H1 (cell line): ENCODE measurements at regions not wholly inside any gene's neighbourhood (a gene's known extent, or its start where the extent isn't known, plus 50 kb on each side); places are given as distances from the start of the nearest gene placed in this dataset.

Experiments
- EP300 ChIP-seq, 2 experiments: IDR thresholded peaks; 1 replicate in 1 of 2; 2 replicates in 1 of 2; pipeline ENCODE4 v1.6.1; 2011 to 2012; ENCODE audit warnings: low read depth in 2 of 2, low read length in 2 of 2, mild to moderate bottlenecking in 2 of 2, borderline replicate concordance in 1 of 2, inconsistent platforms in 1 of 2, moderate library complexity in 1 of 2
- EZH2 ChIP-seq: fragments of 200-600 bp; sonication (generic); IDR thresholded peaks from 2 replicates; pipeline ENCODE4 v1.7.1; 2012; ENCODE audit warnings: low read depth, mild to moderate bottlenecking, moderate library complexity, low read length, inconsistent platforms; ENCODE audit not compliant: severe bottlenecking
- KDM5A ChIP-seq: fragments of 200-600 bp; IDR thresholded peaks from 2 replicates; pipeline ENCODE4 v1.7.1; 2012; ENCODE audit warnings: mild to moderate bottlenecking, low read length, inconsistent platforms, mixed read lengths
- POLR2A ChIP-seq, 2 experiments: IDR thresholded peaks; 1 replicate in 1 of 2; 2 replicates in 1 of 2; pipeline ENCODE4 v1.6.1; 2011; ENCODE audit warnings: low read depth in 2 of 2, low read length in 2 of 2, mild to moderate bottlenecking in 2 of 2; ENCODE audit errors: control extremely low read depth in 1 of 2
- POLR2AphosphoS5 ChIP-seq: IDR thresholded peaks from 2 replicates; pipeline ENCODE4 v1.6.1; 2011; ENCODE audit warnings: low read depth, low read length
- RAD21 ChIP-seq, 2 experiments: IDR thresholded peaks in 1 of 2; conservative IDR thresholded peaks in 1 of 2; 2 replicates each; pipeline ENCODE4 v1.6.1; 2011; ENCODE audit warnings: low read depth in 2 of 2, low read length in 2 of 2, improper control_type of control experiment in 1 of 2, inconsistent platforms in 1 of 2, mild to moderate bottlenecking in 1 of 2, moderate library complexity in 1 of 2
- RNF2 ChIP-seq: fragments of 200-900, 300-1000 bp; sonication (generic); IDR thresholded peaks from 2 replicates; pipeline ENCODE4 v1.7.1; 2016; ENCODE audit warnings: borderline replicate concordance, low read depth, mild to moderate bottlenecking, antibody characterized with exemption, low read length; ENCODE audit not compliant: poor library complexity, severe bottlenecking; ENCODE audit errors: missing control alignments
- TCF12 ChIP-seq: IDR thresholded peaks from 2 replicates; pipeline ENCODE4 v1.6.1; 2011; ENCODE audit warnings: low read depth, mild to moderate bottlenecking, low read length
- YY1 ChIP-seq: IDR thresholded peaks from 2 replicates; pipeline ENCODE4 v1.6.1; 2011; ENCODE audit warnings: low read depth, mild to moderate bottlenecking, low read length
- TF ChIP-seq, protein P1 (sequence below), 3 experiments: IDR thresholded peaks; 1 replicate in 2 of 3; 2 replicates in 1 of 3; pipeline versions ENCODE4 v1.5.1 to v1.6.1; 2011; ENCODE audit warnings: low read length in 3 of 3, mild to moderate bottlenecking in 3 of 3, inconsistent platforms in 2 of 3, low read depth in 1 of 3, moderate library complexity in 1 of 3; ENCODE audit not compliant: insufficient read depth in 1 of 3; ENCODE audit errors: control extremely low read depth in 1 of 3

- no peak for TF ChIP-seq TCF12
- no peak for TF ChIP-seq KDM5A
- TF ChIP-seq, protein P1, sequence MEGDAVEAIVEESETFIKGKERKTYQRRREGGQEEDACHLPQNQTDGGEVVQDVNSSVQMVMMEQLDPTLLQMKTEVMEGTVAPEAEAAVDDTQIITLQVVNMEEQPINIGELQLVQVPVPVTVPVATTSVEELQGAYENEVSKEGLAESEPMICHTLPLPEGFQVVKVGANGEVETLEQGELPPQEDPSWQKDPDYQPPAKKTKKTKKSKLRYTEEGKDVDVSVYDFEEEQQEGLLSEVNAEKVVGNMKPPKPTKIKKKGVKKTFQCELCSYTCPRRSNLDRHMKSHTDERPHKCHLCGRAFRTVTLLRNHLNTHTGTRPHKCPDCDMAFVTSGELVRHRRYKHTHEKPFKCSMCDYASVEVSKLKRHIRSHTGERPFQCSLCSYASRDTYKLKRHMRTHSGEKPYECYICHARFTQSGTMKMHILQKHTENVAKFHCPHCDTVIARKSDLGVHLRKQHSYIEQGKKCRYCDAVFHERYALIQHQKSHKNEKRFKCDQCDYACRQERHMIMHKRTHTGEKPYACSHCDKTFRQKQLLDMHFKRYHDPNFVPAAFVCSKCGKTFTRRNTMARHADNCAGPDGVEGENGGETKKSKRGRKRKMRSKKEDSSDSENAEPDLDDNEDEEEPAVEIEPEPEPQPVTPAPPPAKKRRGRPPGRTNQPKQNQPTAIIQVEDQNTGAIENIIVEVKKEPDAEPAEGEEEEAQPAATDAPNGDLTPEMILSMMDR (IDR thresholded peaks at IDR 0.05; ENCODE audit: control extremely low read depth in 1 of 3, insufficient read depth in 1 of 3, low read depth in 1 of 3, low read length in 3 of 3): no peak
- no peak for TF ChIP-seq RNF2
- TF ChIP-seq POLR2AphosphoS5: no peak
- TF ChIP-seq RAD21 (IDR thresholded peaks at IDR 0.05 in 1 of 2, conservative IDR thresholded peaks at IDR 0.05 in 1 of 2; ENCODE audit: low read depth in 2 of 2, low read length in 2 of 2): no peak
- TF ChIP-seq POLR2A (IDR thresholded peaks at IDR 0.05; ENCODE audit: control extremely low read depth in 1 of 2, low read depth in 2 of 2, low read length in 2 of 2): no peak
- TF ChIP-seq EZH2: no peak
- TF ChIP-seq EP300 (IDR thresholded peaks at IDR 0.05; ENCODE audit: borderline replicate concordance in 1 of 2, low read depth in 2 of 2, low read length in 2 of 2): no peak
- TF ChIP-seq YY1: no peak
Observed at GRCh38 chr20:55533632-55534031, 471.7 kb downstream of the CBLN4 start.
